HG03045 (cell line): ENCODE measurements at regions not wholly inside any gene's neighbourhood (a gene's known extent, or its start where the extent isn't known, plus 50 kb on each side); places are given as distances from the start of the nearest gene placed in this dataset.
"Not testable (repeated sequence)": the region's sequence is repeated elsewhere in the genome, so short reads cannot be mapped to it uniquely, and the experiment has no call there.

Experiments
- ATAC-seq: cut with Tn5 transposase; IDR thresholded peaks from one replicate; pipeline ENCODE4 v1.9.1; 2021; ENCODE audit warnings: mild to moderate bottlenecking, moderate library complexity; ENCODE audit not compliant: unreplicated experiment

DNA sequence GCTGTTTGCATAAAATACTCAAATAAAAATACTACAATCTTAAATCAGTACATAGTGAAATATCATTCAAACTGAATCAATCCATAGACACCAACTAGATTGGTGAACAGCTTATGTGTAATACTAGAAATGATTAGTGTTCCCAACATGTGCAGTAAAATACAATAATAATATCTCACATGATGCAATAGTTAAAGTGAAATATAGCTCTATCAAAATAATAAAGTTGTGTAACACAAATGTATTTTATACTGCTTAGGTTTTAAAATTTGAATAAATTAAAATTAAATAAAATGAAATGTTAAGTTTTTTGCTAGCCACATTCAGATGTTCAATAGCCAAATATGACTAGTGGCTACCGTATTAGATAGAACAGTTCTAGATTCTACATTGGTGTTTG lies 714.1 kb downstream of the ZNF385D start:
- ATAC-seq: no peak

DNA sequence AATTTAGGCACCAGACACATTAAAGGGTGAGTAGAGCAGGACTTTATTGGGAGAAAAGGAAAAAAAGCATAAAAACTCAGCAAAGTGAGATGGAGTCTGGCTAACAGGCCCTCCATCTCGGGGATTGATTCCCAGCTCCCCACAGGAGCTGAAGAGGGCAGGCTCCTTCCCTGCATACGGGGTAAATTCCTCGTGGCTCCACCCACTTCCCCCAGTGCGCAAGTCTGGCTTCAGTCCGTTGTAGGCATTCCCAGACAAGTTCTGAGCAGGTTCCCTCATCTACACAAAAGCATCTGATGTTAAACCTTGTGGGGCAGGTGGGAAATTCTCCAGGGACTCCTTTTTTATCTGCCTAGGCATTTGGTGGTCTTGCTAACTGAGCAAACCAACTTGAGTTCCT lies 722.6 kb downstream of the ZNF385D start:
- ATAC-seq: no peak

DNA sequence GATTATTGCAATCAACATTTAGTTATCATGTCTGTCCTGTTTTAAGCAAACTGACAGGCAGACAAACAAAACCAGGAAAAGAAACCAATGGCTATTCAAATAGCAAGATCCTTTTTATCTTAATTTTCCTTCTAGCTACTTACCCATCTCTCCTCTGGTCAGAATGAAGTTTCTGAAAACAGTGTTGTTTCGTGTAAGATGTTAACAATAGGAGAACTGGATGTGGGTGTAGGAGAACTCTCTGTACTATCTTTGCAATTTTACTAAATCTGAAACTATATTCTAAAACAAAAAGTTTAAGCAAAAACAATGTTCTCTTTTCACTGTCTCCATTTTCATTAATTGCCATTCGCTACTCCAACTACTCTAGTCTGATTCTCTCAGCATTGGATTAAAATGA lies 726.4 kb downstream of the ZNF385D start:
- no peak for ATAC-seq

DNA sequence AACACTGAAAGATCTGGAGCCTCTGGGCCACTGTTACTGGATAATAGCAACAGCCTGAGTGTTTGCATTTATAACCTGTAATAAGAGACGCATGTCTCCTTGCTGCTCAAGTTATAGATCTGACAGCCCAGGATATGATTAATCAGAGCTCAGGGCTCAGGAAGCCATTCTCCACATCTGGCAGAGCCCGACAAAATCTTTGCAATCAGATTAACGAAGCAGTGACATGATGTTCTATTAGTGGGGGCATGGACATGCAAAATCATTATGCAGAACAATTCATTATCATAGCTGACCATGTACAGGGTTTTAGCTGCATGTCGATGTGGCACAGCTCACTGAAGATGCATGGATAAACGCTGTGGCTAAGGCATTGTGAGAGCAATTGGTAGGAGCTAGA lies 730.3 kb downstream of the ZNF385D start:
- no peak for ATAC-seq

DNA sequence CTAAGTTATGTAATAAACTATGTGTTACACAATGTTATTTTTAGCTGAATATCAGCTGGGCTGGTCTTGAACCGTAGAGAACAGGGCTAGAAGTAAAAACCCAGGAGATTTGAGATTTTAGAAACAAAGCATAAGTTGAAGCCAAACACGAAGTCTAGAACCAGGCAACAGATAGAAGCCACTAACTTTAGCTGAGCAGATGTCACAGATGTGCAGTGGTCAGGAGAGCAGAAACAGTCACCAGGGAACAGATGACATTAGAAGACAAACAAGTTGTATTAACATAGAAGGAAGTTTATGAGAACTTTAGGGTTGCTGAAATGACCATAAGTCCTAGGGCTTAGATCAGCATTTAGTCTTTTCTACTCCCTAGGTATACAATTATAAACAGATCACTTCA lies 731.0 kb downstream of the ZNF385D start:
- no peak for ATAC-seq

DNA sequence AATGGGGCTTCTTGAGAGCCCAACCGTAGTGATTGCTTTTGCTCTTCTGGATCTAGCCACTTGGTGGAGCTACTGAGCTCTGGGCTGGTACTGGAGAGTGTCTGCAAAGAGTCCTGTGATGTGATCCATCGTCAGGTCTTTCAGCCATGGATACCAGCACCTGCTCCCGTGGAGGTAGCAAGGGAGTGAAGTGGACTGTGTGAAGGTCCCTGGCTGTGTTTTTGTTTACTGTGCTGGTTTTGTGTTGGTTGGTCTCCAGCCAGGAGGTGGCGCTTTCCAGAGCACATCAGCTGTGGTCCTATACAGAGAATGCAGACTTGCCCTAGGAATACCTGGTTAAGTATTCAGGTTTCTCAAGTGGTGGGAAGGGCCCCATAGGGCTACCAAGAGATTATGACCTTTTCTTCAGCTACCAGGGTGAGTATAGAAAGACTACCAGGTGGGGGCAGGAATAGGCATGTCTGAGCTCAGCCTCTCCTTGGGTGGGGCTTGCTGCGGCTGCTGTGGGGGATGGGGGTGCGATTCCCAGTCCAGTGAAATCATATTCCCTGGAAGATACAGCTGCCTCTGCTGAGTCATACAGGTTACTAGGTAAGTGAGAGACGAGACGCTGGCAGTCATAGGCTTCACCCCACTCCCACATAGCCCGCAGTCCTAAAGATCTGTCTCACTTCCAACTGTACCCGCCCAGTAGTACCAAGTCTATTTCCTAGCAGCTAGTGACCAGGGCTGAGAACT lies 733.7 kb downstream of the ZNF385D start:
- ATAC-seq: no peak

DNA sequence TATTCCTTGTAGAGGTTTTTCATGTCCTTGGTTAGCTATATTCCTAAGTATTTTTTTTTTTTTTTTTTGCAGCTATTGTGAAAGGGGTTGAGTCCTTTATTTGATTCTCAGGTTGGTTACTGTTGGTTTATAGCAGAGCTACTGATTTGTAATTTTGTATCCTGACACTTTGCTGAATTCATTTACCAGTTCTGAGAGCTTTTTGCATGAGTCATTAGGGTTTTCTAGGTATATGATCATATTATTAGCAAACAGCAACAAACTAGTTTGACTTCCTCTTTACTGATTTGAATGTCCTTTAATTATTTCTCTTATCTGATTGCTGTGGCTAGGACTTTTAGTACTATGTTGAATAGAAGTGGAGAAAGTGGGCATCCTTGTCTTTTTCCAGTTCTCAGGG lies 737.4 kb downstream of the ZNF385D start:
- no peak for ATAC-seq

DNA sequence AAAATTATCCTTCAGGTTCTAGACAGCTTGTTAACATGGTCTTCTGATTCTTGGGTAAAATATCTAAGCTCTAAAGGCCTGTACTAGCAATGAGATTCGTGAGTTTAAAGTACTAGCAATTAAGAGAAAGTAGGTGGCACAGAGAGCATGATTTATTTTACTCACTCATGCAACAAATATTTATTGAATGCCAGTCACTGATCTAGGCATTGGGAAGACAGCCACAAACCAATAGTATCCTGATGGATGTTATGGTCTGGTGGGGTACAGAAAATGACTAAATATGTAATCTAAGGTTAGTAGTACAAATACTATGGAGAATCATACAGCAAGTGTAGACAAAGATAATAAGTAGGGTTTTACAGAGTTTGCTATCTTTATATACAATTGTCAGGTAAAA lies 751.3 kb downstream of the ZNF385D start:
- no peak for ATAC-seq

DNA sequence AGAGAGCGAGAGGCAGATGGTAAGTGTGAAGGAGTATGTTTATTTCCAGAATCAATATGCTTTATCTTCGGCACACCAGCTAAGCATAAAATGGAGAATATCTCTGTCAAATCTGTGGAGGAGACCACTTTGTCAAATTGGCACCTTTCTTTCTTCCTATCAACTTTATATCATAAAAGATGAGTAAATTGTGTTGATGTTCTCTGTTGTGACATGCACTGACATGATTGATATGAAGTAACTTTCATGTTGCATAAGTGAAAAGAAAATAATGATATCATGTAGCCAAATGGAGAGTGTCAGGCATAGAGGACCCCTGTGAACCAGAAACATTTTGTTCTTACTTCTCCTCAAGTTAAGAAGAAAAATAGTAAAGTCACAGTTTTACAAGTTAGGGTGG lies 753.8 kb downstream of the ZNF385D start:
- no peak for ATAC-seq

DNA sequence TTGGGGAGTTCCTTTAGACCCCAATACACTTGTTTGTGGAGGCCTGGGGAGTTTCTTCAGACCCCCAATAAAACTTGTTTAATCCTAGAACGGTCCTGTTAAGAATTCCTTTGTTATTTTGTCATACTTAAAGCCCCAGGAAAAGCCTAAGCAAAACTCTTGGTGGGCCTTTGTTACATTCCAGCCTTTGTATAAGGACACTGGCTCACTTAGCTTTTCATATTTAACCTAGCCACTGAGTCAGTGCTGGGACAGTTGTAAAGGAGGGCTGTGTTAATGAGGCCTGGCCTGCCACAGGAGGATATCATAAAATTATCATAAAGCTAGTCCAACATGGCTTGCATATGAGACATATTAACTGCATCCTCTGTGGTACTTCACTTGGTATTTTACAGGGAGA lies 760.1 kb downstream of the ZNF385D start:
- ATAC-seq: no peak

DNA sequence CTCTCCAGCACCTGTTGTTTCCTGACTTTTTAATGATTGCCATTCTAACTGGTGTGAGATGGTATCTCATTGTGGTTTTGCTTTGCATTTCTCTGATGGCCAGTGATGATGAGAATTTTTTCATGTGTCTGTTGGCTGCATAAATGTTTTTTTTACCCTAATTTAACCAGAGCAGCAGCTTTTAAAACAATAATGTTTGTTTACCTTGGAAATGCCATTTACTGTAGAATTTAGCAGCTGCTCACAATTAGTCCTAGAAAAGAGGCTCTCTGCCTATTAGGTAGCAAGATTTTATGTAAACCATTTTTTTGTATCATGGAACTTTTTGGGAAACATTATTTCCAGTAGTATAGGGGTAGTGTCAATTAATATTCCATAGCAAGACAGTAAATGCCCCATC lies 761.4 kb downstream of the ZNF385D start:
- not testable (repeated sequence) for ATAC-seq

DNA sequence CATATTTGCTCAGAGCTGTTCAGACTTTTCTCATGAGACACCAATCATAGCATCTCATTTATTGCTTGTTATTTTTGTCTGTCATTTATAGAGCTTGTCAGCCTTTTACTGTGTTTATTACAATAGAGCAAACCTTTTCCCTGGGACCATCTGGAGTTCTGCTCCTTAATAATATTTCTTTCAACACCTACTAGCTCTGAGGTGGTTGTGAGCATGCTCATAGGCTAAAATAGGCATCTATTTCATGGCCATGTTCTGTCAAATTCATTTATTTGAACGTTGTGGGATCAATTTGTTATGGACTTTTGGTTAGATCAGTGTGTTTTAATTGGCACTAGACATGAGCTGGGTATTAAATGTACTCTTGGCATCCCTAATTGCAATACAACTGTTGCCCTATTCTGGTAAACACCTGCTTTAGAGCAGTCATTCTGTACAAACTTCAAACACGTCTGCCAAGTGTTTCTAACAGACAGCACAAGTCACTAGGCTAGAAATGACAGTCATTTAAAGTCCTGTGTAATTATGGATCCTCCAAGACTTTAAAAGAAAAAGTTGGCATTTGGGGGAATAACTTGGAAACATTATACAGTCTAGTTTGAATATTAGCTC lies 766.3 kb downstream of the ZNF385D start:
- no peak for ATAC-seq

DNA sequence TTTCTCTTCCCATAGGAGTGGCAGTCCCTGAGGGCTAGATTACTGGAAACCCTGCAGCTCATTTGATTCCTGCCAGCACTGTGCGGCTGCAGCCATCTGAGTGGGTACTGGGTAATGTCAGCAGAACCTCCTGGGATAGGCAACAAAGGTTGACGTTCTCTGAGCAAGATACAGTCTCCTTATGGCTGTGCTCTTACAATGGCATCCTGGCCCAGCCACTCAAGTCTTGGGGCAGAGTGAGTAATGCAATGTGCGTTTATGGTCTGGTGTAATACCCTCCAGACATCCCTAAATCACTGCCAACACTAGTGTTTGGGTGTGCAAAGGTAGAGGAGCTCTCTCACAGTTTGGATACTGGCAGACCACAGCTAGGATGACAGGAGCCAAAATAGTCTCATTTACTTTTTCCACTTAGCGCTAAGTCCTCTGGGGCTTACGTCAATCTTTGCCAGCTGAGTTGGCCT lies 775.8 kb downstream of the ZNF385D start:
- ATAC-seq: no peak

DNA sequence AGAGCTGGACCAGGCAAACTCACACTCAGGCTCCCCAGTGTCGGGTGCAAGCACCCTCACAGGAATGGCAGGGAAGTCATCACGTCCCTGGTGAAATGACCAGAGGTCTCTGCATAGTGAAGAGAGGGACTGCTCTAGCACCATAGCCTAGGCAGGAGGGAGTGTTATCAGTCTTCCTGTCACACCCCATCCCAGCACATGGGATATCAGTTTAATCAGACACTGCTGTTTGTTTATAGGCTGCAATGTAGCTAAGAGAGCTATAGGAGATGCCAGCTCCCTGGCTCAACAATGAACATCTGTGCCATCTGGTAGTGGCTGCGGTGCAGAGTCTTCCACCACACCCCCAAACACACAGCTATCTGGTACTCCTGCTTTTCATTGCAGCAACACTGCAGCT lies 776.6 kb downstream of the ZNF385D start:
- no peak for ATAC-seq

DNA sequence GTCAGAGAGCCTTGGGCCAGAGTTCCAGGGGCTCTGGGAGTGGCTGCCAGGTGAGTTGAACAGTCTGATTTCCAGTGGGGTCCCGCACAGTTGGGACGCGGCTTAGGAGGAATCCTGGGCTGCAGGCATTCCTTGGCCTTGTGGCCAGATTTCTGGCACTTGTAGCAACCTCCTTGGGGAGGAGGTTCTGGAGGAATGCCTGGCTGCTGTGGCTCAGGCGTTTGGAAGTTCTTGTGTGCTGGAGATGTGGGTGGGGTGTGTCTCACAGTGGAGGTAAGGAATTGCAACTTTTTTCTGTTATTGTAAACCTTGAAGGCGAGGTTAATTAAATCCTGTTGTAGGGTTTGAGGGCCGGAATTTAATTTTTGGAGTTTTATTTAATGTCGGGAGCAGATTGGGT lies 780.2 kb downstream of the ZNF385D start:
- not testable (repeated sequence) for ATAC-seq

DNA sequence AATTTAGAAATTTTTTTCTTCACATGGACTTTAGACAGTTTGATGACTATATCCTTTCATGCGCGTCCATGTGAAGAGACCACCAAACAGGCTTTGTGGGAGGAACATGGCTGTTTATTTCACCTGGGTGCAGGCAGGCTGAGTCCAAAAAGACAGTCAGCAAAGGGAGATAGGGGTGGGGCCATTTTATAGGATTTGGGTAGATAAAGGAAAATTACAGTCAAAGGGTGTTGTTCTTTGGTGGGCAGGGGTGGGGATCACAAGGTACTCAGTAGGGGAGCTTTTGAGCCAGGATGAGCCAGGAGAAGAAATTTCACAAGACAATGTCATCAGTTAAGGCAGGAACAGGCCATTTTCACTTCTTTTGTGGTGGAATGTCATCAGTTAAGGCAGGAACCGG lies 781.5 kb upstream of the SGO1 start:
- ATAC-seq: not testable (repeated sequence)

DNA sequence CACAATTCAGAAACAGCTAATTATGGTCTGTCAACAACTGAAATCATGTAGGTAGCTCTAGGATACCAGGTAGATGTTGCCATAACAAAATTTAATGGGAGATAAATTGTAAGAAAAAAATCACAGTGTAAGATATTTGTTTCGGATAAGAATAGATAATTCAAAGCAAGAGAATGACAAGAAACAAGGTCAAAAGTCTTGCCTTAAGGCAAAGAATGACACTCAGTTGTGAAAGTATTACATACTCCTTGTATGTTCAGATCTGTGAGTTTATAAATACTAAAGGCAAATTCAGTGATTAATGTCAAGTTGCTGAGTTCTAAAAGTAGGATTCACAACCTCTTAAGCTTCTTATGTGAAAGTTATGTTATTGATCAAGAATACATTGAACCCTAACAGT lies 772.2 kb upstream of the SGO1 start:
- ATAC-seq: no peak

DNA sequence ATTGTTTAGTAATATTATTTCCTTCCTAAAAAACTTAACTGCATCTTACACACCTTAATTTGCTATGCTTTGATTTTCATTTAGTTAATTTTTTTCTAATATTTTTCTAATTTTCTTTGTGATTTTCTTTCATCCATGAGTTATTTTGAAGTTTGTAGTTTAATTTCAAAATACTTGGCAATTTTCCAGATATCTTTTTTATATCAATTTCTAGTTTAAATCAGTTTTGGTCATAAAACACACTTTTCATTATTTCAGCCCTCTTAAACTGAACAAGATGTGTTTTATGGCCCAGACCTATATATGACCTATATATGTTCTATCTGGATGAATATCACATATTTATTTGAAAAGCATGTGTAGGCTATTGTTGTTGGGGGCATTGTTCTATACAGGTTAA lies 759.9 kb upstream of the SGO1 start:
- ATAC-seq: no peak

DNA sequence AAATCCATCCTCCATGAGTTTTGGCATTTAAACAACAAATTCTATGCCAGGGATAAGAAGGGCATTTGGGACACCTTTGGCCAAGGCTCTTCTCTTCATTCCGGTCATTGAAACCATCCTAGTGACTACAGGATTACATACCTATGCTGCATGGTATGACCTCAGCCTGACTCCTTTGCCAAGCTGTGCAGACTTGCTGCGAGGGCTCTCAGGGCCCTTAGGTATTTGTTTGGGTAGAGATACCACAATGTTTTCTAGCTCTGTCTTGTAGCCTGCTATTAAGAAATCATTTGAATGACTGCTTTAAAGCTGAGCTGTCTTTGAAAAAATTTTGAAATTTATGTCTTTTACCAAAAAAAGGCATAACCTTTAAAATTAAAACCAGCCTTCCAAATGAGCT lies 749.8 kb upstream of the SGO1 start:
- no peak for ATAC-seq

DNA sequence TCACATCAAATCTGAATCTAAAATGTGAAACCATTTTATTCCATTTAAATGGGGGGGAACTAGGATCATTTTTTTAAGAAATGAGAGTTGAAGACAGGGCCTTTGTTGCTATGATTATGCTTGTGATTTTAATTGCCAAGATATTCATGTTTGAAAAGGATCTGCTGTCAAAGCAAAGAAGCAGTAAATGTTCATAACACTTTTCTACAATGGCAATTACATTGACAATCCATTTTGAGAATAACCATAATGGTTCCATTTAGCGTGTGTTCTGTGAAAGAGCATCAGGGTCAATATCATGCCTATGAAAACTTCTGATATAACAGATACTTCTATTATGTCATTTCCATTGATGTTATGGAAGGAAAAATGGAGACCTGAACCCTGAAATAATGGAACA lies 745.8 kb upstream of the SGO1 start:
- no peak for ATAC-seq

DNA sequence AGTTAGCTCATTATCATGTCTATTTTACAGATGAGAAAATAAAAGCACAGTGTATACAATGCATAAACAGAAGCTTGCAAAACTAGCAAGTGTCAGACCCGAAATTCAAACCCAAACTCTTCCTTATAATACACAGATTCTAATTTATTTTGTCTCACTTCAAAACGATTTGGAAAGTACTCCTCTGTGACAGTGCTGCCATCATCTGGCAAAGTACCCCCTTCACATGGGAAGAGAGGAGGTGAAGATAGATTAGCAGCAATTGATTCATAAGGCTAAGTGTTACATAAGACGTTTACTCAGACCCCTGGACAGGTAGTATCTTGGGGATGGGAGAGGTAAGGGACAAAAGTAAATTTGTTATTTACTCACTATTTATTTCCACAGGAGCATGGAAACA lies 744.0 kb upstream of the SGO1 start:
- no peak for ATAC-seq

DNA sequence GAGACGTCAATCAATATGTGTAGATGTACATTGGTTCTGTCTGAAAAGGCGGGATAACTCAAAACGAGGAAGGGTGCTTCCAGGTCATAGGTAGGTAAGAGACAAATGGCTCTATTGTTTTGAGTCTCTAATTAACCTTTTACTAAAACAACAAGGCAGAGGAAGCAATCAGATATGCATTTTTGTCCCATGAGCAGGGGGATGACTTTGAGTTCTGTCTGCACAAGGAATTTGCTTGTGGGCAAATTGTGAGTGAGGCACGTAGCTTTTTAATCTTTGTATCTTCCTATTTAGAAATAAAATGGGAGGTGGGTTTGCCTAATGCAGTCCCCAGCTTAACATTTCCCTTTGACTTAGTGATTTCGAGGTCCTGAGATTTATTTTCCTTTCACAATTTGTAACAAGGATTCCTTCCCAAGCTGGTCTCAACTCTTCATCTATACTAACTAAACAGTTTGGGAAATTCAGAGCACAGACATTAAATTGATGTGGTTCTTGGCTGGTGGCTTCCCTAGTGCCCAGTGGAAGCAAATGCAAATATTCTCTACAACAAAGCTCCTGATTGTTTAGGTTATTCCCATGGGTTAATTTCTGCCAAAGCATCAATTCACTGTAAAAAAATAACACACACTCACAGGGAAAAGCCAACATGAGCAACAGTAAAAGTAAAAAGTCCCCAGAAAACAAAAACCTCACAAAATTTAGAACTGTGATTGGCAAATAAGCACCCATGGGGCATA lies 738.8 kb upstream of the SGO1 start:
- no peak for ATAC-seq
